ENCODE measurements at regions not wholly inside any gene's neighbourhood (a gene's known extent, or its start where the extent isn't known, plus 50 kb on each side); places are given as distances from the start of the nearest gene placed in this dataset.
"Not testable (repeated sequence)": the region's sequence is repeated elsewhere in the genome, so short reads cannot be mapped to it uniquely, and the experiment has no call there.

GRCh38 chr1:94351481-94351880 is 66.7 kb upstream of the ABCD3 start:
- no peak for DNase-seq
- Histone ChIP-seq H3K36me3 (no peaks in the 10 kb centered on the region), H3K9me3 (no peaks in the 10 kb centered on the region), H3K4me1 (no peaks in the 10 kb centered on the region), H3K4me3 (no peak overlapping the region), H3K27ac (no peak overlapping the region), H3K27me3 (no peaks in the 10 kb centered on the region)
- 22 to 51% (median 33%) methylated on average over 2 of the region's 2 CpGs for WGBS, 5 donors
- TF ChIP-seq POLR2AphosphoS5 (IDR thresholded peaks at IDR 0.05) (no peak), POLR2A (IDR thresholded peaks at IDR 0.05) (no peak), CTCF (IDR thresholded peaks at IDR 0.05) (no peak), EP300 (IDR thresholded peaks at IDR 0.05) (no peak)
- intact Hi-C loops (cut with DNase I; ENCODE audit: low total_unique reads) = loop anchor here (10.0 kb wide), 1 partner anchor 313 kb away; no protein-coding TSS in a partner anchor

- intact Hi-C loops (cut with DNase I; ENCODE audit: low total_unique reads) = loop anchor here (10.0 kb wide), 1 partner anchor 314 kb away; no protein-coding TSS in a partner anchor
These were observed 67.8 kb upstream of the ABCD3 start for GRCh38 chr1:94350350-94350924.

GRCh38 chr1:94349853-94350252 is 68.3 kb upstream of the ABCD3 start:
- Histone ChIP-seq H3K27me3 (no peaks in the 10 kb centered on the region), H3K27ac (no peak overlapping the region), H3K4me3 (no peak overlapping the region), H3K9me3 (no peaks in the 10 kb centered on the region), H3K36me3 (no peaks in the 10 kb centered on the region), H3K4me1 (no peaks in the 10 kb centered on the region)
- TF ChIP-seq POLR2A (IDR thresholded peaks at IDR 0.05) (no peak), EP300 (IDR thresholded peaks at IDR 0.05) (no peak)
- 54 to 61% (median 59%) methylated on average over 2 of the region's 2 CpGs for WGBS, 5 donors
- no peak for DNase-seq
- intact Hi-C loops (cut with DNase I; ENCODE audit: low total_unique reads) = loop anchor here (10.0 kb wide), 1 partner anchor 315 kb away; no protein-coding TSS in a partner anchor

More at GRCh38 chr1:94350350-94350924, 67.8 kb upstream of the ABCD3 start:
- no peak for DNase-seq
- Histone ChIP-seq H3K36me3 (no peaks in the 10 kb centered on the region), H3K4me3 (no peak overlapping the region), H3K4me1 (no peaks in the 10 kb centered on the region), H3K27ac (no peak overlapping the region), H3K27me3 (no peaks in the 10 kb centered on the region), H3K9me3 (no peaks in the 10 kb centered on the region)
- TF ChIP-seq POLR2AphosphoS5 (IDR thresholded peaks at IDR 0.05) = no peak
- TF ChIP-seq POLR2A (IDR thresholded peaks at IDR 0.05) = no peak
- no peak for TF ChIP-seq EP300 (IDR thresholded peaks at IDR 0.05)
- TF ChIP-seq CTCF (IDR thresholded peaks at IDR 0.05) = no peak
- WGBS, 5 donors = 44 to 63% (median 52%) methylated on average over 1 of the region's 1 CpG

- H3K27me3 ChIP-seq; DNase-seq; H3K27ac ChIP-seq; H3K4me3 ChIP-seq; H3K36me3 ChIP-seq; intact Hi-C loops (cut with DNase I; ENCODE audit: low total_unique reads); H3K9me3 ChIP-seq; H3K4me1 ChIP-seq: not testable (repeated sequence)
- WGBS, 5 donors = 79 to 91% (median 87%) methylated on average over 2 of the region's 2 CpGs
These were observed 69.8 kb upstream of the ABCD3 start for GRCh38 chr1:94348386-94348785.

GRCh38 chr1:94345148-94345721 is 73.0 kb upstream of the ABCD3 start:
- no peaks in the 10 kb centered on the region for H3K36me3 ChIP-seq
- no peaks in the 10 kb centered on the region for H3K9me3 ChIP-seq
- H3K4me1 ChIP-seq = no peaks in the 10 kb centered on the region
- H3K27ac ChIP-seq = no peak overlapping the region
- 85 to 89% (median 88%) methylated on average over 4 of the region's 4 CpGs for WGBS, 5 donors
- intact Hi-C loops (cut with DNase I; ENCODE audit: low total_unique reads) = no loop called here
- DNase-seq = no peak
- no peaks in the 10 kb centered on the region for H3K27me3 ChIP-seq
- H3K4me3 ChIP-seq = no peak overlapping the region
- no peak for TF ChIP-seq EP300 (IDR thresholded peaks at IDR 0.05)
- TF ChIP-seq CTCF (IDR thresholded peaks at IDR 0.05) = no peak
- no peak for TF ChIP-seq POLR2A (IDR thresholded peaks at IDR 0.05)
- TF ChIP-seq POLR2AphosphoS5 (IDR thresholded peaks at IDR 0.05) = no peak

All from stomach (tissue), 8 donors.